ENCODE measurements at regions not wholly inside any gene's neighbourhood (a gene's known extent, or its start where the extent isn't known, plus 50 kb on each side); places are given as distances from the start of the nearest gene placed in this dataset.

DNA sequence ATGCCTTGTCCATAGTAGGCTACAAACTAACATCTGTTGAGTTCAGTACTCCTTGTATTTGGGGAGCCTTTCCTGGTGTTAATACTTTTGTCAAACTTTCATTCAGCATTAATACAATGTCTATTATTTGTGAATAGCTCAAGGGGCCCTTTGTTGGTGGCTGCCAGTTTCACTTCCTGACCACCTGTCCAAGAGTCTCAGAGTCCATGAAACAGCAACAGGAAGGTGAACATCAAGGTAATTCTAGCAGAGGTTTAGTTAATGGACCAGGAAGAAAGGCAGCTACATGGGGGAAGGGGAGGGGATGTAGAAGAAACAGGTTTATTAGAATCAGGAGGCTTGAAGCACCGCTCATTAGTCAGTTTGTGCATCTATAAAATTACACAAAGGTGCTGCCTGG is 386.9 kb downstream of the PDCD6IP start:
- Histone ChIP-seq H3K9me1 (ENCODE audit: control insufficient read depth, extremely low read depth, insufficient read depth, low read length) (no peaks in the 10 kb centered on the region), H3K4me3 (ENCODE audit: control insufficient read depth in 2 of 3, extremely low read depth in 1 of 3, insufficient read depth in 2 of 3, low read depth in 1 of 3, low read length in 3 of 3) (no peak overlapping the region), H3K4me2 (ENCODE audit: control insufficient read depth, extremely low read depth, insufficient read depth, low read depth, low read length) (no peak overlapping the region), H3K9me3 (ENCODE audit: control insufficient read depth, low read depth, low read length) (no peaks in the 10 kb centered on the region), H3K36me3 (ENCODE audit: control insufficient read depth in 2 of 2, extremely low read depth in 1 of 2, insufficient read depth in 2 of 2, low read length in 2 of 2) (no peaks in the 10 kb centered on the region), H4K20me1 (ENCODE audit: control insufficient read depth, extremely low read depth, insufficient read depth, low read length) (no peaks in the 10 kb centered on the region), H3K27me3 (ENCODE audit: control insufficient read depth, extremely low read depth, insufficient read depth, low read length) (peaks cover 4% of the 10 kb centered on the region), H3K79me2 (ENCODE audit: control insufficient read depth, insufficient read depth, low read length) (no peaks in the 10 kb centered on the region), H3K4me1 (ENCODE audit: control insufficient read depth, extremely low read depth, insufficient read depth, low read length) (no peaks in the 10 kb centered on the region), H2AFZ (ENCODE audit: control insufficient read depth, low read length) (no peak overlapping the region), H3K9ac (ENCODE audit: control insufficient read depth, extremely low read depth, insufficient read depth, low read length) (no peak overlapping the region), H3K27ac (ENCODE audit: control insufficient read depth, insufficient read depth, low read length) (no peak overlapping the region)
- no peak for FAIRE-seq
- TF ChIP-seq EZH2 (IDR thresholded peaks at IDR 0.05; ENCODE audit: low read length), result no peak
- TF ChIP-seq, protein P1, sequence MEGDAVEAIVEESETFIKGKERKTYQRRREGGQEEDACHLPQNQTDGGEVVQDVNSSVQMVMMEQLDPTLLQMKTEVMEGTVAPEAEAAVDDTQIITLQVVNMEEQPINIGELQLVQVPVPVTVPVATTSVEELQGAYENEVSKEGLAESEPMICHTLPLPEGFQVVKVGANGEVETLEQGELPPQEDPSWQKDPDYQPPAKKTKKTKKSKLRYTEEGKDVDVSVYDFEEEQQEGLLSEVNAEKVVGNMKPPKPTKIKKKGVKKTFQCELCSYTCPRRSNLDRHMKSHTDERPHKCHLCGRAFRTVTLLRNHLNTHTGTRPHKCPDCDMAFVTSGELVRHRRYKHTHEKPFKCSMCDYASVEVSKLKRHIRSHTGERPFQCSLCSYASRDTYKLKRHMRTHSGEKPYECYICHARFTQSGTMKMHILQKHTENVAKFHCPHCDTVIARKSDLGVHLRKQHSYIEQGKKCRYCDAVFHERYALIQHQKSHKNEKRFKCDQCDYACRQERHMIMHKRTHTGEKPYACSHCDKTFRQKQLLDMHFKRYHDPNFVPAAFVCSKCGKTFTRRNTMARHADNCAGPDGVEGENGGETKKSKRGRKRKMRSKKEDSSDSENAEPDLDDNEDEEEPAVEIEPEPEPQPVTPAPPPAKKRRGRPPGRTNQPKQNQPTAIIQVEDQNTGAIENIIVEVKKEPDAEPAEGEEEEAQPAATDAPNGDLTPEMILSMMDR (optimal IDR thresholded peaks at IDR 0.05 in 1 of 3, IDR thresholded peaks at IDR 0.05 in 1 of 3, conservative IDR thresholded peaks at IDR 0.05 in 1 of 3; ENCODE audit: extremely low read depth in 1 of 3, insufficient read depth in 2 of 3, low read length in 3 of 3), result no peak
- dilution Hi-C loops (cut with MboI; ENCODE audit: extremely low pct_ligation_motif_present, low sequenced_read_pairs), result no loop called here
- DNase-seq (ENCODE audit: low read depth, low spot score), result no peak

DNA sequence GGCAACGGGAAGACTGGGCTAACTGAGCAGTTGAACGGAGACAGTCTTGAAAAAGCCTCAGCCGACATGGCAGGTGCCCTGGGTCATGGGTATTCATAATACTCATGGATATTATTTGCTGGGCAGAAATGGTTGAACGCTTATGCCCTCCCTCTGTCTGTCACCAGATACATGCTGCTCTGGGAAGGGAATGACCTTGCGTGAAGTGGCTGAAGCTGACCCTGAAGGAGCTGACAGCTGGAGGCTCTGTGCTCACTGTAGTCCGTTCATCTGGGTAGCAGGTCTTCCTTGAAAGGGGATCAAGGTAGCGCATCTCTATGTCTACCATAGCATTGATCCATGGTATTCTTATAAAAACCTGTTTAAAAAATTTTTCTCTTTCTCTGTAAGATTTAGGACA is 390.7 kb downstream of the PDCD6IP start:
- Histone ChIP-seq H3K79me2 (ENCODE audit: control insufficient read depth, insufficient read depth, low read length) (no peaks in the 10 kb centered on the region), H3K9ac (ENCODE audit: control insufficient read depth, extremely low read depth, insufficient read depth, low read length) (no peak overlapping the region), H2AFZ (ENCODE audit: control insufficient read depth, low read length) (no peak overlapping the region), H3K4me3 (ENCODE audit: control insufficient read depth in 2 of 3, extremely low read depth in 1 of 3, insufficient read depth in 2 of 3, low read depth in 1 of 3, low read length in 3 of 3) (no peak overlapping the region), H3K36me3 (ENCODE audit: control insufficient read depth in 2 of 2, extremely low read depth in 1 of 2, insufficient read depth in 2 of 2, low read length in 2 of 2) (no peaks in the 10 kb centered on the region), H3K4me2 (ENCODE audit: control insufficient read depth, extremely low read depth, insufficient read depth, low read depth, low read length) (no peak overlapping the region), H3K9me1 (ENCODE audit: control insufficient read depth, extremely low read depth, insufficient read depth, low read length) (no peaks in the 10 kb centered on the region), H3K9me3 (ENCODE audit: control insufficient read depth, low read depth, low read length) (no peaks in the 10 kb centered on the region), H3K27ac (ENCODE audit: control insufficient read depth, insufficient read depth, low read length) (no peak overlapping the region), H3K4me1 (ENCODE audit: control insufficient read depth, extremely low read depth, insufficient read depth, low read length) (no peaks in the 10 kb centered on the region), H3K27me3 (ENCODE audit: control insufficient read depth, extremely low read depth, insufficient read depth, low read length) (no peaks in the 10 kb centered on the region), H4K20me1 (ENCODE audit: control insufficient read depth, extremely low read depth, insufficient read depth, low read length) (no peaks in the 10 kb centered on the region)
- DNase-seq (ENCODE audit: low read depth, low spot score) (no peak), FAIRE-seq (no peak)
- dilution Hi-C loops (cut with MboI; ENCODE audit: extremely low pct_ligation_motif_present, low sequenced_read_pairs), result no loop called here
- no peak for TF ChIP-seq EZH2 (IDR thresholded peaks at IDR 0.05; ENCODE audit: low read length)
- TF ChIP-seq, protein P1 (optimal IDR thresholded peaks at IDR 0.05 in 1 of 3, IDR thresholded peaks at IDR 0.05 in 1 of 3, conservative IDR thresholded peaks at IDR 0.05 in 1 of 3; ENCODE audit: extremely low read depth in 1 of 3, insufficient read depth in 2 of 3, low read length in 3 of 3), result no peak

All from keratinocyte (primary cell).